ENCODE measurements at regions not wholly inside any gene's neighbourhood (a gene's known extent, or its start where the extent isn't known, plus 50 kb on each side); places are given as distances from the start of the nearest gene placed in this dataset.

- H3K9me3 ChIP-seq, result no peaks in the 10 kb centered on the region; the same call in 2 of the 3 replicates
- no peak overlapping the region for H3K27ac ChIP-seq
- ATAC-seq, result no peak
- CTCF ChIA-PET, result no interaction called here
- TF ChIP-seq POLR2A (IDR thresholded peaks at IDR 0.05; ENCODE audit: low read length) (no peak), HEYL (CRISPR knock-in tag; IDR thresholded peaks at IDR 0.05) (no peak), CHD4 (IDR thresholded peaks at IDR 0.05; ENCODE audit: borderline replicate concordance) (no peak), NPAS2 (CRISPR knock-in tag; IDR thresholded peaks at IDR 0.05; ENCODE audit: borderline replicate concordance) (no peak), JUN (IDR thresholded peaks at IDR 0.05) (no peak), KDM1A (IDR thresholded peaks at IDR 0.05; ENCODE audit: low read depth) (no peak), FOSL2 (IDR thresholded peaks at IDR 0.05) (no peak), FOSL2 (CRISPR knock-in tag; IDR thresholded peaks at IDR 0.05) (no peak), REST (IDR thresholded peaks at IDR 0.05) (no peak), CEBPB (IDR thresholded peaks at IDR 0.05) (no peak), RAD21 (conservative IDR thresholded peaks at IDR 0.05 in 1 of 2, IDR thresholded peaks at IDR 0.05 in 1 of 2) (no peak), CTCF (IDR thresholded peaks at IDR 0.05) (no peak), ESRRA (IDR thresholded peaks at IDR 0.05; ENCODE audit: borderline replicate concordance, low read length) (no peak), MYC (IDR thresholded peaks at IDR 0.05; ENCODE audit: borderline replicate concordance, low read length) (no peak), KDM5A (IDR thresholded peaks at IDR 0.05) (no peak), EHF (CRISPR knock-in tag; IDR thresholded peaks at IDR 0.05) (no peak), GATA3 (IDR thresholded peaks at IDR 0.05; ENCODE audit: borderline replicate concordance) (no peak), PBX3 (IDR thresholded peaks at IDR 0.05) (no peak)
- no peak overlapping the region for H3K4me2 ChIP-seq
- no peaks in the 10 kb centered on the region for H3K4me1 ChIP-seq
- no peak for FAIRE-seq
- no peak for DNase-seq (ENCODE audit: low read depth in 1 of 2, low spot score in 1 of 2)
- 3% methylated on average over 2 of the region's 2 CpGs for WGBS (ENCODE audit: missing lambda C conversion rate)
- POLR2A ChIA-PET, result no interaction called here
- no peak overlapping the region for H3K4me3 ChIP-seq
These were observed 287.6 kb upstream of the TPK1 start for GRCh38 chr7:145123502-145123901.

- 4% methylated on average over 1 of the region's 1 CpG for WGBS (ENCODE audit: missing lambda C conversion rate)
- DNase-seq (ENCODE audit: low read depth in 1 of 2, low spot score in 1 of 2) (no peak), ATAC-seq (no peak)
These were observed 270.1 kb upstream of the TPK1 start for GRCh38 chr7:145106001-145106400.

GRCh38 chr7:145105561-145105960 is 269.7 kb upstream of the TPK1 start:
- H3K4me2 ChIP-seq, result no peak overlapping the region
- CTCF ChIA-PET, result no interaction called here
- TF ChIP-seq CBX8 (IDR thresholded peaks at IDR 0.05) (no peak), EHMT2 (IDR thresholded peaks at IDR 0.05; ENCODE audit: low read depth) (no peak), ZSCAN20 (CRISPR knock-in tag; IDR thresholded peaks at IDR 0.05) (no peak), HOXA7 (CRISPR knock-in tag; IDR thresholded peaks at IDR 0.05) (no peak), ZFP36 (IDR thresholded peaks at IDR 0.05; ENCODE audit: borderline replicate concordance, partially characterized antibody) (no peak)
- no peak for DNase-seq (ENCODE audit: low read depth in 1 of 2, low spot score in 1 of 2)
- no peak for ATAC-seq
- H3K4me1 ChIP-seq, result no peaks in the 10 kb centered on the region
- POLR2A ChIA-PET, result no interaction called here
- WGBS (ENCODE audit: missing lambda C conversion rate), result 8% methylated on average over 2 of the region's 2 CpGs
- no peaks in the 10 kb centered on the region for H3K9me3 ChIP-seq
- FAIRE-seq, result no peak
- no peak overlapping the region for H3K27ac ChIP-seq
- no peak overlapping the region for H3K4me3 ChIP-seq

More at GRCh38 chr7:145106001-145106400, 270.1 kb upstream of the TPK1 start:
- Histone ChIP-seq H3K4me2 (no peak overlapping the region), H3K4me1 (no peaks in the 10 kb centered on the region), H3K9me3 (no peaks in the 10 kb centered on the region), H3K4me3 (no peak overlapping the region), H3K27ac (no peak overlapping the region)
- TF ChIP-seq NPAS2 (CRISPR knock-in tag; IDR thresholded peaks at IDR 0.05; ENCODE audit: borderline replicate concordance), result no peak
- ChIA-PET POLR2A (no interaction called here), CTCF (no interaction called here)
- FAIRE-seq, result no peak

Measured in A549 (cell line).